Activated CD8-positive, alpha-beta T cell treated with anti-CD3 and anti-CD28 coated beads, Interleukin-2, amount 10 ng/mL, durations not matched to agents 7 days and 5 days (primary cell): ENCODE measurements at regions not wholly inside any gene's neighbourhood (a gene's known extent, or its start where the extent isn't known, plus 50 kb on each side); places are given as distances from the start of the nearest gene placed in this dataset.

Experiments
- ATAC-seq: fragments of 150-1000 bp; cut with Tn5 transposase; one replicate; pipeline ENCODE4 v1.10.0; 2021; ENCODE audit warnings: moderate library complexity
- CTCF ChIA-PET: fragments of 350-600 bp; sonication (Branson Sonifier 250); formaldehyde crosslinking; loops from one replicate; lab custom pipeline; 2021; ENCODE audit warnings: antibody characterized with exemption; lab: Charles Lee
- POLR2A ChIA-PET: fragments of 350-600 bp; sonication (Branson Sonifier 250); formaldehyde crosslinking; loops from one replicate; lab custom pipeline; 2021; ENCODE audit warnings: antibody characterized with exemption; lab: Charles Lee
- DNase-seq: peaks from one replicate; pipeline ENCODE4 v3.0.0-alpha.2; 2020
- H3K27ac Mint-ChIP-seq: one replicate; pipeline ENCODE4 v1.8.0; 2021; ENCODE audit warnings: mild to moderate bottlenecking, mixed read lengths
- H3K27me3 Mint-ChIP-seq: one replicate; pipeline ENCODE4 v1.8.0; 2021; ENCODE audit warnings: low read depth, mixed read lengths
- H3K36me3 Mint-ChIP-seq: one replicate; pipeline ENCODE4 v1.8.0; 2021; ENCODE audit warnings: low read depth, mixed read lengths
- H3K4me1 Mint-ChIP-seq: one replicate; pipeline ENCODE4 v1.8.0; 2021; ENCODE audit warnings: low read depth, mixed read lengths
- H3K4me3 Mint-ChIP-seq: one replicate; pipeline ENCODE4 v1.8.0; 2021; ENCODE audit warnings: mild to moderate bottlenecking, mixed read lengths
- H3K9me3 Mint-ChIP-seq: one replicate; pipeline ENCODE4 v1.8.0; 2022; ENCODE audit warnings: mixed read lengths; ENCODE audit not compliant: insufficient read depth

DNA sequence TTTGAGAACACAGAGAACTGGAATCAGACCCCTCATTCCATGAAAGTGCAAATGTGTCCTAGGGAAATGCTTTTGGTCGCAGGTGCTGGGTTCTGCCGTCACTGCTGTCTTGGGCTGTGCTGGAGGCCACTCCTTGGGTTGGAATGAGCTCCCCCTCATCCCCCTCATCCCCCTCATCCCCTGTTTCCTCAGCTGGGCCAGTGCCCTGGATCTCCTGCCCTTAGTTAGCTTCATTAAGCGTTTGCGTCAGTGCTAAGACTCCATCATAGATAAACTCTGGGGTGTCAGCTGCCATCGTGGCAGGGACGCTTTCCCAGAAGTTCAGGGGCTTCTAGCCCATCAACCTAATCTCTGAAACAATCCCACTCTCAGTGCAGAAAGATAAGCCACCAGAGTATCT, 97.1 kb upstream of the ZNF516 start:
- Mint-ChIP-seq H3K9me3 (no peaks in the 10 kb centered on the region), H3K4me1 (peaks cover 6% of the 10 kb centered on the region), H3K27me3 (peaks cover 25% of the 10 kb centered on the region), H3K36me3 (no peaks in the 10 kb centered on the region), H3K27ac (no peak overlapping the region), H3K4me3 (no peak overlapping the region)
- no peak for DNase-seq
- ChIA-PET CTCF (no interaction called here), POLR2A (no interaction called here)
- ATAC-seq: no peak

- ChIA-PET POLR2A (no interaction called here), CTCF (no interaction called here)
- H3K4me1 Mint-ChIP-seq: peaks cover 6% of the 10 kb centered on the region
- no peaks in the 10 kb centered on the region for H3K36me3 Mint-ChIP-seq
- no peaks in the 10 kb centered on the region for H3K9me3 Mint-ChIP-seq
- H3K4me3 Mint-ChIP-seq: no peak overlapping the region
- H3K27ac Mint-ChIP-seq: no peak overlapping the region
- ATAC-seq (no peak), DNase-seq (no peak)
- peaks cover 25% of the 10 kb centered on the region for H3K27me3 Mint-ChIP-seq
Observed at GRCh38 chr18:76589866-76590265, 94.8 kb upstream of the ZNF516 start.

- DNase-seq (no peak), ATAC-seq (no peak)
- POLR2A ChIA-PET: no interaction called here
- H3K27ac Mint-ChIP-seq: no peak overlapping the region
- H3K4me3 Mint-ChIP-seq: no peak overlapping the region
- H3K4me1 Mint-ChIP-seq: peaks cover 6% of the 10 kb centered on the region
- no peaks in the 10 kb centered on the region for H3K36me3 Mint-ChIP-seq
- H3K9me3 Mint-ChIP-seq: no peaks in the 10 kb centered on the region
- CTCF ChIA-PET: no interaction called here
- H3K27me3 Mint-ChIP-seq: peaks cover 28% of the 10 kb centered on the region
Observed at GRCh38 chr18:76589316-76589715, 94.3 kb upstream of the ZNF516 start.

- Mint-ChIP-seq H3K27ac (no peak overlapping the region), H3K9me3 (no peaks in the 10 kb centered on the region), H3K27me3 (peaks cover 28% of the 10 kb centered on the region), H3K4me1 (peaks cover 6% of the 10 kb centered on the region), H3K36me3 (no peaks in the 10 kb centered on the region), H3K4me3 (no peak overlapping the region)
- CTCF ChIA-PET: no interaction called here
- POLR2A ChIA-PET: no interaction called here
- ATAC-seq (no peak), DNase-seq (no peak)
Observed at GRCh38 chr18:76588601-76589226, 93.7 kb upstream of the ZNF516 start.

DNA sequence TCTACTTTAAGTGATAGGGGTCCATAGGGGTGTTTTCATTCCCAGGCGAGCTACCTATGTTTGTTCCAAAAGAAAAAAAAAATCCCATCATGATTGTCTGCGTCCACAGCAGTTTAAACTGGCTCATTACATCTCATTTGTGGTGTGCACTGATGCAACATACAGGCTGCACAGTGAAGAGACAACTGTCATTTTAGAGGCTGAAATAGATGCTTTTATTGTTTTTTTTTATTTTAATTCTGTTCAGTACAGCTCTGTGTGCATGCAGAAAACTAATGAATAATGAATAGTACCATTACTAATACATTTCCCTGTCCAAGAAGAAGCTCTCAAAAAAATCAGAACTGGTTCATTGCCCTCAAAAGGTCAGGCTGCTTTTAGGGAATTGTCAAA, 92.8 kb upstream of the ZNF516 start:
- no peak for ATAC-seq
- H3K9me3 Mint-ChIP-seq: no peaks in the 10 kb centered on the region
- no peak overlapping the region for H3K27ac Mint-ChIP-seq
- H3K4me1 Mint-ChIP-seq: peaks cover 6% of the 10 kb centered on the region
- H3K4me3 Mint-ChIP-seq: no peak overlapping the region
- no peak for DNase-seq
- H3K36me3 Mint-ChIP-seq: no peaks in the 10 kb centered on the region
- ChIA-PET CTCF (no interaction called here), POLR2A (no interaction called here)
- peaks cover 26% of the 10 kb centered on the region for H3K27me3 Mint-ChIP-seq

DNA sequence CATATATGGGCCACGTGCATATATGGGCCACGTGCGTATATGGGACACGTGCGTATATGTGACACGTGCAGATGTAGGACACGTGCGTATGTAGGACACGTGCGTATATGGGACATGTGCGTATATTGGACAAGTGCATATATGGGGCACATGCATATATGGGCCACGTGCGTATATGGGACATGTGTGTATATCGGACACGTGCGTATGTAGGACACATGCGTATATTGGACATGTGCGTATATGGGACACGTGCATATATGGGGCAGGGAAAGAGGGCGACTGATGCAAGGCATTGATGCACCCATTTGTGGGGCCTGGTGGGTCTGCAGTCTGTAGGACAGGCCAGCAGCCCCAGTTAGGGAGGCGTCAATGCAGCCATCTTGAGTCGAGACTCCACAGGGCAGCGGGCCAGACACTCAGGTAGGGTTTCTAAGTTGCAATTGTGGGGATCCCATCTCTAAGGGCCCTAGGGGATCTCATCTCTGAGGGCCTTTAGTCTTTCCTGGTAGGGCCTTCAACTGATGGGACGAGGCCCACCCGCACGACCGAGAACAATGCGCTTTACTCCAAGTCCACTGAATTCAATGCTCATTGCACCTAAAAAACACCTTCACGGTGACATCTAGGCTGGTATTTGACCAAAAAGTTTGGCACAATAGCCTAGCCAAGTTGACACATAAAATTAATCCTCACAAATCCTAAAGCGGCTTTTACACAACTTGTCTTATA, 92.3 kb upstream of the ZNF516 start:
- ATAC-seq: no peak
- no peaks in the 10 kb centered on the region for H3K36me3 Mint-ChIP-seq

DNA sequence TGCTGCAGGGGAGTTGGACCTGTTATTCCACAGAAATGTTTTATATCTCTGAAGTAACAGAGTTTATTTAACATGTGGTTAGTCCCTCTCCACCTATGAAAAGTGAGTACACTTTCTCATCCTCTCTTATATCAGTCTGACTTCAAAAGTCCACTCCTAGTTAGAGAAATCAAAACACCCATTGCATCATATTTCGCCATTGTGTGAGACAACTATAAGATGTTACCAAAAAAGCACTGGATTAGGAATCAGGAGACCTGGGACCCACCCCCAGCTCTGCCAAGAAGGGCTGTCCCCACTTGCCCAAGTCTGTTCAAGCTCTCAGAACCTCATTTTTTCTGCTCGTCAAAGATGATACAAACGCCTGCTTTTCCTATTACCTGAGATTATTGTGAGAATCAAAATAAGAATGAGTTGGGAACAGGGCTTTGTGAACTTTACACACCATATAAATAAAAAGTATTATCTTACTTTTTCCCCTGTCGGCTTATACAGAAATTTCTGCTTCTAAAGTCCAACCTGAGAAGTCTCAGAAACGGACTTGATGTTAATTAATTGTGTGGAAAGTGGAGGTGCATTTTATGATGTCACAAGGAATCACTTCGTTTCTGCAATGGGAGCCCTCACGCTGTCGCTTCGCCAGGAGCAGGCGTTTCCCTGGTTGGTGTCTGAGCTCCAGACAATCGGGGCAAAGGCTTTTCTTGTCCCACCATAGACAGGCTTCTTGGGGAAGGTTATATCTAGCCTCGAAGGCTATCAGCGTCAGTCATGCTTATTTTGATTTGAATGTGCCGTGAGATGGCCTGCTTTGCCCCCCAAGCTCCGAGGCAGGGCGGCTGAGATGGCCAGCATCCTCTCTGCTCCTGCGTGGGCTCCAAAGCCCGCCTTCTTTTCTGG, 89.6 kb upstream of the ZNF516 start:
- Mint-ChIP-seq H3K4me3 (no peak overlapping the region), H3K27ac (no peak overlapping the region), H3K27me3 (peaks cover 24% of the 10 kb centered on the region), H3K36me3 (no peaks in the 10 kb centered on the region), H3K9me3 (no peaks in the 10 kb centered on the region), H3K4me1 (peaks cover 6% of the 10 kb centered on the region)
- ChIA-PET POLR2A (no interaction called here), CTCF (no interaction called here)
- ATAC-seq (no peak), DNase-seq (no peak)

More for the DNA sequence above, 92.3 kb upstream of the ZNF516 start:
- CTCF ChIA-PET: no interaction called here
- POLR2A ChIA-PET: no interaction called here
- no peaks in the 10 kb centered on the region for H3K9me3 Mint-ChIP-seq
- H3K27me3 Mint-ChIP-seq: peaks cover 26% of the 10 kb centered on the region
- H3K4me1 Mint-ChIP-seq: peaks cover 6% of the 10 kb centered on the region
- no peak for DNase-seq
- H3K27ac Mint-ChIP-seq: no peak overlapping the region
- H3K4me3 Mint-ChIP-seq: no peak overlapping the region

DNA sequence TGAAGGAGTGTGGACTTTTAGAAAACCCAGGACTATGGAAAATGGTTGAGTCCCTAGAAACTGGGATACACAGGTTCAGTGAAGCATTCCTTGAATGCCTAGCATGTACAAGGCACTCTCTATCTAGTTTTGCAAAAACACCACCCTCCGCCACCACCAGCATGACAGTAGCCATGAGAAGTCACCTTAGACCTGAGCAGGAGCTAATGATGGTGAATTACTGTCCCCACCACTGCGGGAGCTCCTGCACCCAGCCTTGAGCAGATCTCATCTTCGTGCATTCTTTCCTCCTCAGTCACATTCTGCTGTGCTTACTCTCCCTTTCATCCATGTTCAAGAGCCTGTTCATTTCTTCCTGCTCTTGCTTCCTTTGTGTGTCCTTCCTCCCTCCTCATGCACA, 86.2 kb upstream of the ZNF516 start:
- Mint-ChIP-seq H3K27me3 (peaks cover 25% of the 10 kb centered on the region), H3K4me3 (no peak overlapping the region), H3K36me3 (no peaks in the 10 kb centered on the region), H3K27ac (no peak overlapping the region), H3K9me3 (no peaks in the 10 kb centered on the region), H3K4me1 (no peaks in the 10 kb centered on the region)
- ChIA-PET CTCF (interaction anchor here (1.6 kb wide), 1 partner anchor 21 kb away, joined by 3 read pairs; no protein-coding TSS in a partner anchor), POLR2A (no interaction called here)
- ATAC-seq: no peak
- no peak for DNase-seq

DNA sequence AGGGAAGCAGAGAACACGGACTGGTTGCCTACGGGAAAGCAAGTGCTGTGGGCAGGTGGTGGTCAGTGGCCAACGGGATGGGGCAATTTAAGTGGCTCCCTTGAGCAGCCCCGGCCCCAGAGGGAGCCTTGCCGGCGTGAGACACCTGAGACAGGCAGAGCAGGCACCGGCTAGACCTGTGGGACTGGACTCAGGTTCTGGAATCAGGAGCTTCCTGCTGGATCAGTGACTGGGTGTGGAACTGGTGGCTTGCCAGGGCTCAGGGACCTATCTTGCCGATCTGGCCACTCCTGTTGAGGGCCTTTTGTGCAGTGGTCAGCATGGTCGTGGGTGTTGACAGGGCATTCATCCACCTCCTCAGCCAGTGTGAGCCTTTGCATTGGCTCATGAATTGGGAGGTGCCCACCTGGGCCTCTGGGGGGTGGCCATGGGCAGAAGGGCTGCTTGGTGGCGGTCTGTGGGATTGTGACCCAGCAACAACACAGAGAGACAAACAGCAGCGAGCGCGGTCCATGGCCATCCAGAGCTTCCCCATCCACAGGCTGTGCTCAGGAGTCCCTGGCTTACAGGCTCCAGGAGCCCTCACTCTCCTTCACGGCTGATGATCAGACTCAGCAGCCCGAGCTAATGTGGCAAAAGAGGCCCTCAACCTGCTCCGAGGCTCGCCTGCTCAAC, 85.4 kb upstream of the ZNF516 start:
- Mint-ChIP-seq H3K4me3 (no peak overlapping the region), H3K27ac (no peak overlapping the region), H3K36me3 (no peaks in the 10 kb centered on the region), H3K9me3 (no peaks in the 10 kb centered on the region), H3K4me1 (no peaks in the 10 kb centered on the region), H3K27me3 (peaks cover 33% of the 10 kb centered on the region)
- ATAC-seq (no peak), DNase-seq (no peak)
- ChIA-PET POLR2A (no interaction called here), CTCF (no interaction called here)

DNA sequence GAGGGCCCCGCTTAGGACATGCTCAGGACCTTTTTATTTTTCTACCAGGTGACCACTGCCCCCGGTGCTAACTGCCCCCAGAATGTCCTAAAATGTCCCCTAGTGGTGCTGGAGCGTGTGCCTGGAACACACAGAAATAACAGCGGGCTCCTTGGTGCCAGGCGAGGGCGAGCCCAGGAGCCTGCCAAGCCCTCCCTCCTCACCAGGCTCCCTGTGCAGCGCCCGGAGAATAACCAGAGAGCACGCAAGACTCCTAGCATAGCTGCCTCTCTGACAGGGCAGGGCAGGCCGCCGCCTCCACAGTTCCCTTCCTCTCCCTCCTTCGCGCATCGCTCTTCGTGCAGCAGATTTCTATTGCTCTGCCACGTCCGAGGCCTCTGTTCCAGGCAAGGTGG, 84.3 kb upstream of the ZNF516 start:
- DNase-seq (no peak), ATAC-seq (no peak)
- ChIA-PET POLR2A (no interaction called here), CTCF (no interaction called here)
- H3K4me3 Mint-ChIP-seq: no peak overlapping the region
- peaks cover 35% of the 10 kb centered on the region for H3K27me3 Mint-ChIP-seq
- H3K4me1 Mint-ChIP-seq: no peaks in the 10 kb centered on the region
- H3K9me3 Mint-ChIP-seq: no peaks in the 10 kb centered on the region
- H3K36me3 Mint-ChIP-seq: no peaks in the 10 kb centered on the region
- no peak overlapping the region for H3K27ac Mint-ChIP-seq

- ATAC-seq (no peak), DNase-seq (no peak)
- Mint-ChIP-seq H3K36me3 (no peaks in the 10 kb centered on the region), H3K4me3 (no peak overlapping the region), H3K9me3 (no peaks in the 10 kb centered on the region), H3K27ac (no peak overlapping the region), H3K4me1 (no peaks in the 10 kb centered on the region), H3K27me3 (peaks cover 35% of the 10 kb centered on the region)
- POLR2A ChIA-PET: no interaction called here
- CTCF ChIA-PET: no interaction called here
Observed at GRCh38 chr18:76578571-76579300, 83.7 kb upstream of the ZNF516 start.
